ENCODE measurements at regions not wholly inside any gene's neighbourhood (a gene's known extent, or its start where the extent isn't known, plus 50 kb on each side); places are given as distances from the start of the nearest gene placed in this dataset.

DNA sequence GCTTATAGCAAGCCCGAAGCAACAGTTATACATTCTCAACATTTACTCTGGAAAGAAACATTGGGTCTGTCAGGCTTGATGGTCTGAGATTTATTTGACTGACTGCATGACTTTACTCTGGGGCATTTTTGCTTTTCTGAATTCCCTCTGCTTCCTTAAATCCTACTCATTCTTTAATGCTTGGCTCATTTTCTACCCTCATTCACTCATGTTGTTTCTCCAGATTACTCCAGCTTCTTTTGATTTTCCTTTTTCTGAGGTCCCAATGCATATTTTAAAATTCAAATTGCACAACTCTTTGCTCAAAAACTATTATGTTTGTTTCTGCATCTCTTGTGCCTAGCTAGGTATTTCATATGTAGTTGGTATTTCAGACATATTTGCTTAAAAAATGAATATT lies 2002.9 kb upstream of the NUDT12 start:
- Histone ChIP-seq H3K9me3 (no peaks in the 10 kb centered on the region), H3K36me3 (no peaks in the 10 kb centered on the region), H3K4me3 (ENCODE audit: low read depth in 1 of 2, low read length in 1 of 2) (no peak overlapping the region), H3K27me3 (no peaks in the 10 kb centered on the region), H3K4me1 (ENCODE audit: control insufficient read depth in 1 of 2, insufficient read depth in 1 of 2, low read depth in 1 of 2, low read length in 1 of 2) (no peaks in the 10 kb centered on the region), H3K27ac (no peak overlapping the region)
- TF ChIP-seq, protein P1, sequence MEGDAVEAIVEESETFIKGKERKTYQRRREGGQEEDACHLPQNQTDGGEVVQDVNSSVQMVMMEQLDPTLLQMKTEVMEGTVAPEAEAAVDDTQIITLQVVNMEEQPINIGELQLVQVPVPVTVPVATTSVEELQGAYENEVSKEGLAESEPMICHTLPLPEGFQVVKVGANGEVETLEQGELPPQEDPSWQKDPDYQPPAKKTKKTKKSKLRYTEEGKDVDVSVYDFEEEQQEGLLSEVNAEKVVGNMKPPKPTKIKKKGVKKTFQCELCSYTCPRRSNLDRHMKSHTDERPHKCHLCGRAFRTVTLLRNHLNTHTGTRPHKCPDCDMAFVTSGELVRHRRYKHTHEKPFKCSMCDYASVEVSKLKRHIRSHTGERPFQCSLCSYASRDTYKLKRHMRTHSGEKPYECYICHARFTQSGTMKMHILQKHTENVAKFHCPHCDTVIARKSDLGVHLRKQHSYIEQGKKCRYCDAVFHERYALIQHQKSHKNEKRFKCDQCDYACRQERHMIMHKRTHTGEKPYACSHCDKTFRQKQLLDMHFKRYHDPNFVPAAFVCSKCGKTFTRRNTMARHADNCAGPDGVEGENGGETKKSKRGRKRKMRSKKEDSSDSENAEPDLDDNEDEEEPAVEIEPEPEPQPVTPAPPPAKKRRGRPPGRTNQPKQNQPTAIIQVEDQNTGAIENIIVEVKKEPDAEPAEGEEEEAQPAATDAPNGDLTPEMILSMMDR (IDR thresholded peaks at IDR 0.05) = no peak

DNA sequence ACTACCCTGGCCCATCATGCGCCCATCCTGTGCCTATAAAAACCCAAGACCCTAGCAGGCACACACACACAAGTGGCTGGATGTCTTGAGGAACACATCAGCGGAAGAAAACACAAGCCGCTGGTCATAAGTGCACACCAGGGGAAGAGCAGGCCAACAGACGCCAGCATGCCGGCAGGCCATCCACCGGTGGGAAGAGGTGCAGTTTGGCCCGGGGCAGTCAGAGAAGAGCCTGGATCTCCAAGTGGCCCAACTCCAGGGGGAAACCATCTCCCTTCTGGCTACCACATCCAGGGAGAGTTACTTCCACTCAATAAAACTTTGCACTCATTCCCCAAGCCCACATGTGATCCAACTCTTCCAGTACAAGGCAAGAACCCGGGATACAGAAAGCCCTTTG lies 2001.3 kb upstream of the NUDT12 start:
- no peaks in the 10 kb centered on the region for H3K9me3 ChIP-seq
- no peaks in the 10 kb centered on the region for H3K4me1 ChIP-seq (ENCODE audit: control insufficient read depth in 1 of 2, insufficient read depth in 1 of 2, low read depth in 1 of 2, low read length in 1 of 2)
- no peaks in the 10 kb centered on the region for H3K27me3 ChIP-seq
- no peaks in the 10 kb centered on the region for H3K36me3 ChIP-seq
- TF ChIP-seq, protein P1 (IDR thresholded peaks at IDR 0.05) = no peak
- no peak overlapping the region for H3K4me3 ChIP-seq (ENCODE audit: low read depth in 1 of 2, low read length in 1 of 2)
- H3K27ac ChIP-seq = no peak overlapping the region

DNA sequence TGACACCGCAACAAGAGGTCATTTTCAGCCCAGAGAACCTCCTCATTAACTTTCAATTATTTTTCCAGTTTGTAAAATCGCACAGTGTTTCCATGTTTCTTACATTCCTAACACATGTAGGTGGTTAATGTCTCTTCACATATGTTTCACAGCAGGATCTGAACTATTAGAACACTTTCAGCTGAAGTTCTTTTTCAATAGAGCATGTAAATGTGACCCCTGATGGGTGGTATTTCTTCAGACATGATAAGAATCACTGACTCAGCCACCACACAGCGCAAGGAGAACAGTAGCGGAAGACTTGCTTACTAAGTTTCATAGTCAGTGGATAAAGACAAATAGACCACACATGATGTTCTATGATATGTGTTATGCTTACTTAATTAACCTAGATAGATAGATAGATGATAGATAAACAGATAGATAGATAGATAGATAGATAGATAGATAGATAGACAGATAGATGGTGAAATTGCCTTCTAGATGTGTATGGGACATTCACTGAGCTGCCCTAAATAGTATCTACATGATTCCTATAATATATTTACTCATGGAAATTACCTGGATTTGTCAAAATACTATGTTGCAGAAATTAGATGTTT lies 1992.1 kb upstream of the NUDT12 start:
- Histone ChIP-seq H3K27me3 (no peaks in the 10 kb centered on the region), H3K4me3 (ENCODE audit: low read depth in 1 of 2, low read length in 1 of 2) (no peak overlapping the region), H3K36me3 (no peaks in the 10 kb centered on the region), H3K4me1 (ENCODE audit: control insufficient read depth in 1 of 2, insufficient read depth in 1 of 2, low read depth in 1 of 2, low read length in 1 of 2) (no peaks in the 10 kb centered on the region), H3K9me3 (no peaks in the 10 kb centered on the region), H3K27ac (no peak overlapping the region)
- TF ChIP-seq, protein P1 (IDR thresholded peaks at IDR 0.05) = no peak

DNA sequence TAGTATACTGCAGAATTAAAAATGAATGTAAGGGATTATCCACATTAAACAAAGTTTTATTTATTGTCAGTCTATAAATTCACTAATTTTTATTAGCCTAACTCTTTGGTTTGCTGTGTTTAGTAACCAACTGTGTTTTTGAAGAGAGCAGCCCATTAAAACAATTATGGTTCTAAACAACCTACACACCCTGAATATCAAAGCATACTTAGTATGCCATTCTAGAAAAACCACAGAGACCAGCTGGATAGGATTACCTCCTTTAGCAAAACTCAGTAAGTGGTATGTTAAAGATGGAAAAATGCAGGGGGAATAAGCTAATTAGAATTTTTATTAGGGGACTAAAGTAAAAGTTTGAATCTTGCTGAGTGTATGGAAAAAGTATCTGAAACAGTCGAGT lies 1981.7 kb upstream of the NUDT12 start:
- TF ChIP-seq, protein P1 (IDR thresholded peaks at IDR 0.05) = no peak
- no peaks in the 10 kb centered on the region for H3K4me1 ChIP-seq (ENCODE audit: control insufficient read depth in 1 of 2, insufficient read depth in 1 of 2, low read depth in 1 of 2, low read length in 1 of 2)
- H3K27ac ChIP-seq = no peak overlapping the region
- H3K4me3 ChIP-seq (ENCODE audit: low read depth in 1 of 2, low read length in 1 of 2) = no peak overlapping the region
- H3K9me3 ChIP-seq = no peaks in the 10 kb centered on the region
- H3K27me3 ChIP-seq = no peaks in the 10 kb centered on the region
- H3K36me3 ChIP-seq = no peaks in the 10 kb centered on the region

GRCh38 chr5:105536675-105537074 lies 1974.1 kb upstream of the NUDT12 start:
- TF ChIP-seq, protein P1 (IDR thresholded peaks at IDR 0.05) = no peak
- H3K27ac ChIP-seq = no peak overlapping the region
- no peaks in the 10 kb centered on the region for H3K36me3 ChIP-seq
- H3K27me3 ChIP-seq = no peaks in the 10 kb centered on the region
- H3K4me1 ChIP-seq (ENCODE audit: control insufficient read depth in 1 of 2, insufficient read depth in 1 of 2, low read depth in 1 of 2, low read length in 1 of 2) = no peaks in the 10 kb centered on the region
- no peaks in the 10 kb centered on the region for H3K9me3 ChIP-seq
- no peak overlapping the region for H3K4me3 ChIP-seq (ENCODE audit: low read depth in 1 of 2, low read length in 1 of 2)

All from neutrophil (primary cell).